ENCODE measurements at regions not wholly inside any gene's neighbourhood (a gene's known extent, or its start where the extent isn't known, plus 50 kb on each side); places are given as distances from the start of the nearest gene placed in this dataset.
A peak's percentile ranks its signal among the peaks of the same experiment; 100 is the strongest.

- 87% methylated on average over 5 of the region's 5 CpGs for WGBS (ENCODE audit: missing lambda C conversion rate)
- DNase-seq (ENCODE audit: low read depth in 1 of 2, low spot score in 1 of 2): no peak
- no peak overlapping the region for H3K4me2 ChIP-seq
- no peak for ATAC-seq
- no peak overlapping the region for H3K4me3 ChIP-seq
- H3K27ac ChIP-seq: peak overlapping the region in 1 of 2 experiments; percentile 18; a peak in 1 of 6 replicates
- ChIA-PET POLR2A (no interaction called here), CTCF (interaction anchor here (0.9 to 1.2 kb wide), 4 partner anchors 10 to 198 kb away, joined by 3 to 4 read pairs (median 3); no protein-coding TSS in a partner anchor)
- FAIRE-seq: no peak
- TF ChIP-seq NPAS2 (CRISPR knock-in tag; IDR thresholded peaks at IDR 0.05; ENCODE audit: borderline replicate concordance) (no peak), ESRRA (IDR thresholded peaks at IDR 0.05; ENCODE audit: borderline replicate concordance, low read length) (no peak), GATA3 (IDR thresholded peaks at IDR 0.05; ENCODE audit: borderline replicate concordance) (no peak), EP300 (IDR thresholded peaks at IDR 0.05) (no peak), RCOR1 (IDR thresholded peaks at IDR 0.05; ENCODE audit: low read depth, low read length) (no peak), MAFK (IDR thresholded peaks at IDR 0.05; ENCODE audit: partially characterized antibody) (no peak), JUN (IDR thresholded peaks at IDR 0.05) (no peak), USF2 (IDR thresholded peaks at IDR 0.05) (no peak), FOXS1 (CRISPR knock-in tag; IDR thresholded peaks at IDR 0.05) (no peak), BCL3 (IDR thresholded peaks at IDR 0.05) (no peak), POLR2AphosphoS2 (conservative IDR thresholded peaks at IDR 0.05; ENCODE audit: low read length) (no peak), KDM1A (IDR thresholded peaks at IDR 0.05; ENCODE audit: low read depth) (no peak), CHD2 (IDR thresholded peaks at IDR 0.05; ENCODE audit: low read length, partially characterized antibody) (no peak), MAX (IDR thresholded peaks at IDR 0.05) (no peak), BHLHE40 (IDR thresholded peaks at IDR 0.05; ENCODE audit: low read depth, low read length) (no peak), HEYL (CRISPR knock-in tag; IDR thresholded peaks at IDR 0.05) (no peak)
- H3K9me3 ChIP-seq: no peaks in the 10 kb centered on the region
- H3K4me1 ChIP-seq: peaks cover 45% of the 10 kb centered on the region
Observed at GRCh38 chr21:33973268-33973667, 57.7 kb upstream of the ATP5PO start.

DNA sequence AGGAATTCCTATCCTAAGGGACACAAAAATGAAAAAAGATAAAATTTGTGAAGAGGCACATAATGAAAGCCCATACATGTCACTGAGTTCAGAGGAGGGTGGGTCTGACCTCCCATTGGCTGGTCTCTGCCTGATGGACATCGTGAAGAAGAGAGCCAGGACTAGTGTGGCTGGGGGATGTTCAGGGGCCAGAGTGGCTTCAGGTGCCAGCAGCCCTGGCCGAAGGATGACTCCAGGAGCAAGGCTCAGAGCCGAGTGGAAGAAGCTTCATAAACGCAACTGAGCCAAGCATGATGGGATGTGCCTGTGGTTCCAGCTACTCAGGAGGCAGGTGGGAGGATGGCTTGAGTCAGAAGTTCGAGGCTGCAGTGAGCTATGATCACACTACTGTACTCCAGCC lies 56.9 kb upstream of the ATP5PO start:
- ChIA-PET CTCF (interaction anchor here (0.7 to 1.2 kb wide), 3 partner anchors 11 to 49 kb away, joined by 3 to 4 read pairs (median 3); no protein-coding TSS in a partner anchor), POLR2A (no interaction called here)
- Histone ChIP-seq H3K9me3 (no peaks in the 10 kb centered on the region), H3K4me3 (no peak overlapping the region), H3K27ac (peak overlapping the region in 1 of 2 experiments; percentile 70; a peak in 1 of 6 replicates), H3K4me2 (no peak overlapping the region), H3K4me1 (peaks cover 47% of the 10 kb centered on the region)
- WGBS (ENCODE audit: missing lambda C conversion rate): 95% methylated on average over 5 of the region's 5 CpGs
- no peak for ATAC-seq
- DNase-seq (ENCODE audit: low read depth in 1 of 2, low spot score in 1 of 2): no peak
- TF ChIP-seq JUNB (IDR thresholded peaks at IDR 0.05): no peak
- no peak for TF ChIP-seq PHF8 (IDR thresholded peaks at IDR 0.05; ENCODE audit: borderline replicate concordance, low read depth)
- no peak for TF ChIP-seq HOXB5 (CRISPR knock-in tag; IDR thresholded peaks at IDR 0.05)
- no peak for TF ChIP-seq MAFK (IDR thresholded peaks at IDR 0.05; ENCODE audit: partially characterized antibody)
- no peak for TF ChIP-seq MYC (IDR thresholded peaks at IDR 0.05; ENCODE audit: borderline replicate concordance, low read length)
- no peak for TF ChIP-seq TP53 (CRISPR knock-in tag; IDR thresholded peaks at IDR 0.05)
- no peak for TF ChIP-seq ZNF302 (CRISPR knock-in tag; IDR thresholded peaks at IDR 0.05)
- TF ChIP-seq HDAC2 (IDR thresholded peaks at IDR 0.05): no peak
- FAIRE-seq: no peak

DNA sequence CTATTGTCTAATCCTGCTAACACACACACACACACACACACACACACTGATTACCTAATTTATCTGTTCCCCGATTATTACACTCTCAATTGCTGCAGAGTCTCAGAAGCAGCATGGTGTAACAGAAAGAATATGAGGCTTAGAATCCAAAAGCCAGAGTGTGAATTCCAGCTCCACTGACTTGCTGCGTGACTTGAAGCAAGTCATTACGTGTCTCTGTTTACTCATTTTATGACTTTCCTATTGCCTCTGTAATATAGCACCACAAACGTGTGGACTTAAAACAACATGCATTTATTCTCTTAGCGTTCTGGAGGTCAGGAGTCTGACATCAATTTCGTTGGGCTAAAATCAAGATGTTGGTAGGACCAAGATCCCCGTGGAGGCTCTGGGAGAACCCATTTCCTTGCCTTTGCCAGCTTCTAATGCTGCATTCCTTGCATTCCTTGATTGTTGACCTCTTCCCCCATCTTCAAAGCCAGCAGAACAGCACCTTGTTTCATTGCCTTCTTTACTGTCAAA lies 55.9 kb upstream of the ATP5PO start:
- Histone ChIP-seq H3K4me2 (peak overlapping the region; percentile 48), H3K4me1 (peaks cover 37% of the 10 kb centered on the region), H3K4me3 (no peak overlapping the region), H3K27ac (peak overlapping the region in 1 of 2 experiments; percentile 70; a peak in 3 of 6 replicates), H3K9me3 (no peaks in the 10 kb centered on the region)
- WGBS (ENCODE audit: missing lambda C conversion rate): 2% methylated on average over 7 of the region's 7 CpGs
- CTCF ChIA-PET: interaction anchor here (1.8 kb wide), 1 partner anchor 47 kb away, joined by 5 read pairs; no protein-coding TSS in a partner anchor
- DNase-seq (ENCODE audit: low read depth in 1 of 2, low spot score in 1 of 2) (peak in 1 of 2 experiments; percentile 19), ATAC-seq (peak in 1 of 2 experiments; percentile 48; a peak in 3 of 6 replicates), FAIRE-seq (no peak)
- TF ChIP-seq JUN (IDR thresholded peaks at IDR 0.05) (no peak), MAX (IDR thresholded peaks at IDR 0.05) (no peak), NPAS2 (CRISPR knock-in tag; IDR thresholded peaks at IDR 0.05; ENCODE audit: borderline replicate concordance) (no peak), CHD2 (IDR thresholded peaks at IDR 0.05; ENCODE audit: low read length, partially characterized antibody) (no peak)
- POLR2A ChIA-PET: interaction anchor here (1.0 kb wide), 1 partner anchor 102 kb away, joined by 3 read pairs; the partner anchor contains the start of genes MRPS6 and SLC5A3
